Activated naive CD4-positive, alpha-beta T cell treated with anti-CD3 and anti-CD28 coated beads for 36 hours (primary cell): ENCODE measurements at regions not wholly inside any gene's neighbourhood (a gene's known extent, or its start where the extent isn't known, plus 50 kb on each side); places are given as distances from the start of the nearest gene placed in this dataset.
A peak's percentile ranks its signal among the peaks of the same experiment; 100 is the strongest.
"Not testable (repeated sequence)": the region's sequence is repeated elsewhere in the genome, so short reads cannot be mapped to it uniquely, and the experiment has no call there.

Experiments
- CTCF ChIA-PET: fragments of 350-600 bp; sonication (Branson Sonifier 250); formaldehyde crosslinking; loops from one replicate; lab custom pipeline; 2021; ENCODE audit warnings: antibody characterized with exemption; lab: Charles Lee
- DNase-seq: peaks from one replicate; pipeline ENCODE4 v3.0.0-alpha.2; 2020
- H3K27ac Mint-ChIP-seq: one replicate; pipeline ENCODE4 v1.8.0; 2021; ENCODE audit warnings: mild to moderate bottlenecking, mixed read lengths
- H3K27me3 Mint-ChIP-seq: one replicate; pipeline ENCODE4 v1.8.0; 2021; ENCODE audit warnings: low read depth, mixed read lengths
- H3K36me3 Mint-ChIP-seq: one replicate; pipeline ENCODE4 v1.8.0; 2021; ENCODE audit warnings: low read depth, mixed read lengths
- H3K4me1 Mint-ChIP-seq: one replicate; pipeline ENCODE4 v1.8.0; 2021; ENCODE audit warnings: low read depth, mixed read lengths
- H3K4me3 Mint-ChIP-seq: one replicate; pipeline ENCODE4 v1.8.0; 2021; ENCODE audit warnings: mild to moderate bottlenecking, moderate library complexity, mixed read lengths
- H3K9me3 Mint-ChIP-seq: one replicate; pipeline ENCODE4 v1.8.0; 2021; ENCODE audit warnings: mixed read lengths
- intact Hi-C: fragments of 100-400 bp; cut with micrococcal nuclease; formaldehyde crosslinking; loops from one replicate; pipeline ENCODE4 v1.15.1; 2023

- DNase-seq = no peak
- intact Hi-C loops = no loop called here
- peaks cover 3% of the 10 kb centered on the region for H3K36me3 Mint-ChIP-seq
- CTCF ChIA-PET = no interaction called here
- peaks cover 3% of the 10 kb centered on the region for H3K9me3 Mint-ChIP-seq
- H3K4me3 Mint-ChIP-seq = no peak overlapping the region
- H3K4me1 Mint-ChIP-seq = no peaks in the 10 kb centered on the region
- no peak overlapping the region for H3K27ac Mint-ChIP-seq
- no peaks in the 10 kb centered on the region for H3K27me3 Mint-ChIP-seq
Observed at GRCh38 chr7:89549768-89550167, 604.5 kb upstream of the STEAP1 start.

- Mint-ChIP-seq H3K27ac (no peak overlapping the region), H3K4me1 (no peaks in the 10 kb centered on the region), H3K9me3 (no peaks in the 10 kb centered on the region), H3K27me3 (no peaks in the 10 kb centered on the region), H3K36me3 (no peaks in the 10 kb centered on the region), H3K4me3 (no peak overlapping the region)
- CTCF ChIA-PET = no interaction called here
- DNase-seq = no peak
- intact Hi-C loops = no loop called here
Observed at GRCh38 chr7:89554209-89554608, 600.1 kb upstream of the STEAP1 start.

- intact Hi-C loops = no loop called here
- DNase-seq = no peak
- CTCF ChIA-PET = no interaction called here
- Mint-ChIP-seq H3K27me3 (no peaks in the 10 kb centered on the region), H3K36me3 (no peaks in the 10 kb centered on the region), H3K9me3 (no peaks in the 10 kb centered on the region), H3K4me3 (no peak overlapping the region), H3K4me1 (no peaks in the 10 kb centered on the region), H3K27ac (no peak overlapping the region)
Observed at GRCh38 chr7:89559596-89559995, 594.7 kb upstream of the STEAP1 start.

GRCh38 chr7:89563597-89563996, 590.7 kb upstream of the STEAP1 start:
- Mint-ChIP-seq H3K4me3 (no peak overlapping the region), H3K4me1 (no peaks in the 10 kb centered on the region), H3K27me3 (no peaks in the 10 kb centered on the region), H3K9me3 (peaks cover 9% of the 10 kb centered on the region), H3K36me3 (no peaks in the 10 kb centered on the region), H3K27ac (no peak overlapping the region)
- intact Hi-C loops = no loop called here
- no peak for DNase-seq
- CTCF ChIA-PET = no interaction called here

- intact Hi-C loops = no loop called here
- Mint-ChIP-seq H3K27ac (no peak overlapping the region), H3K27me3 (no peaks in the 10 kb centered on the region), H3K9me3 (peaks cover 11% of the 10 kb centered on the region), H3K4me3 (no peak overlapping the region), H3K36me3 (peaks cover 5% of the 10 kb centered on the region), H3K4me1 (no peaks in the 10 kb centered on the region)
- CTCF ChIA-PET = no interaction called here
- no peak for DNase-seq
Observed at GRCh38 chr7:89584896-89585295, 569.4 kb upstream of the STEAP1 start.

GRCh38 chr7:89593125-89593524, 561.1 kb upstream of the STEAP1 start:
- Mint-ChIP-seq H3K27ac (no peak overlapping the region), H3K9me3 (peaks cover 2% of the 10 kb centered on the region), H3K36me3 (no peaks in the 10 kb centered on the region), H3K4me3 (no peak overlapping the region), H3K4me1 (no peaks in the 10 kb centered on the region), H3K27me3 (no peaks in the 10 kb centered on the region)
- DNase-seq = no peak
- intact Hi-C loops = no loop called here
- CTCF ChIA-PET = no interaction called here

- H3K36me3 Mint-ChIP-seq = peaks cover 4% of the 10 kb centered on the region
- H3K4me3 Mint-ChIP-seq = no peak overlapping the region
- no peak for DNase-seq
- no peak overlapping the region for H3K27ac Mint-ChIP-seq
- intact Hi-C loops = no loop called here
- H3K9me3 Mint-ChIP-seq = peaks cover 16% of the 10 kb centered on the region
- no peaks in the 10 kb centered on the region for H3K27me3 Mint-ChIP-seq
- peaks cover 47% of the 10 kb centered on the region for H3K4me1 Mint-ChIP-seq
- CTCF ChIA-PET = no interaction called here
Observed at GRCh38 chr7:89602984-89603383, 551.3 kb upstream of the STEAP1 start.

GRCh38 chr7:89605362-89605761, 548.9 kb upstream of the STEAP1 start:
- Mint-ChIP-seq H3K4me1 (peaks cover 70% of the 10 kb centered on the region), H3K27ac (no peak overlapping the region), H3K9me3 (peaks cover 14% of the 10 kb centered on the region), H3K36me3 (peaks cover 7% of the 10 kb centered on the region), H3K27me3 (no peaks in the 10 kb centered on the region), H3K4me3 (no peak overlapping the region)
- CTCF ChIA-PET = no interaction called here
- no peak for DNase-seq
- intact Hi-C loops = loop anchor here (5.0 kb wide), 1 partner anchor 188 kb away; no protein-coding TSS in a partner anchor

- peaks cover 2% of the 10 kb centered on the region for H3K36me3 Mint-ChIP-seq
- no peak overlapping the region for H3K4me3 Mint-ChIP-seq
- peaks cover 74% of the 10 kb centered on the region for H3K4me1 Mint-ChIP-seq
- no peak for DNase-seq
- CTCF ChIA-PET = interaction anchor here (1.8 kb wide), 1 partner anchor 16 kb away, joined by 6 read pairs; no protein-coding TSS in a partner anchor
- H3K27me3 Mint-ChIP-seq = no peaks in the 10 kb centered on the region
- peaks cover 5% of the 10 kb centered on the region for H3K9me3 Mint-ChIP-seq
- intact Hi-C loops = loop anchor here (5.0 kb wide), 1 partner anchor 189 kb away; no protein-coding TSS in a partner anchor
- peak overlapping the region; percentile 8 for H3K27ac Mint-ChIP-seq
Observed at GRCh38 chr7:89606511-89606910, 547.8 kb upstream of the STEAP1 start.

- peak; percentile 56 for DNase-seq
- intact Hi-C loops = loop anchor here (1.0 to 5.0 kb wide), 2 partner anchors 190 to 604 kb away; no protein-coding TSS in a partner anchor
- no peak overlapping the region for H3K4me3 Mint-ChIP-seq
- peaks cover 74% of the 10 kb centered on the region for H3K4me1 Mint-ChIP-seq
- H3K27me3 Mint-ChIP-seq = no peaks in the 10 kb centered on the region
- CTCF ChIA-PET = interaction anchor here (1.6 to 1.8 kb wide), 2 partner anchors 15 kb away, joined by 4 to 6 read pairs; no protein-coding TSS in a partner anchor
- H3K36me3 Mint-ChIP-seq = peaks cover 2% of the 10 kb centered on the region
- H3K27ac Mint-ChIP-seq = peak overlapping the region; percentile 33
- no peaks in the 10 kb centered on the region for H3K9me3 Mint-ChIP-seq
Observed at GRCh38 chr7:89607792-89608191, 546.5 kb upstream of the STEAP1 start.

- H3K4me3 Mint-ChIP-seq, H3K9me3 Mint-ChIP-seq, H3K27me3 Mint-ChIP-seq, H3K27ac Mint-ChIP-seq, intact Hi-C loops, DNase-seq, H3K36me3 Mint-ChIP-seq: not testable (repeated sequence)
- CTCF ChIA-PET = interaction anchor here (0.7 kb wide), 1 partner anchor 36 kb away, joined by 3 read pairs; no protein-coding TSS in a partner anchor
- H3K4me1 Mint-ChIP-seq = peaks cover 19% of the 10 kb centered on the region
Observed at GRCh38 chr7:89616829-89617228, 537.4 kb upstream of the STEAP1 start.

GRCh38 chr7:89618274-89618673, 536.0 kb upstream of the STEAP1 start:
- CTCF ChIA-PET = no interaction called here
- Mint-ChIP-seq H3K9me3 (no peaks in the 10 kb centered on the region), H3K27ac (no peak overlapping the region), H3K36me3 (no peaks in the 10 kb centered on the region), H3K4me3 (no peak overlapping the region), H3K27me3 (no peaks in the 10 kb centered on the region), H3K4me1 (peaks cover 33% of the 10 kb centered on the region)
- DNase-seq = no peak
- intact Hi-C loops = no loop called here

GRCh38 chr7:89621925-89622641, 532.2 kb upstream of the STEAP1 start:
- no peak overlapping the region for H3K27ac Mint-ChIP-seq

More at GRCh38 chr7:89621925-89622641, 532.2 kb upstream of the STEAP1 start:
- no peak for DNase-seq
- H3K4me1 Mint-ChIP-seq = peaks cover 42% of the 10 kb centered on the region
- no peak overlapping the region for H3K4me3 Mint-ChIP-seq
- H3K27me3 Mint-ChIP-seq = no peaks in the 10 kb centered on the region
- CTCF ChIA-PET = interaction anchor here (0.7 to 1.9 kb wide), 15 partner anchors 8 to 1077 kb away, joined by 3 to 14 read pairs (median 4); no protein-coding TSS in a partner anchor
- peaks cover 2% of the 10 kb centered on the region for H3K9me3 Mint-ChIP-seq
- intact Hi-C loops = loop anchor here (2.0 to 10.0 kb wide), 7 partner anchors 190 to 1377 kb away; no protein-coding TSS in a partner anchor
- H3K36me3 Mint-ChIP-seq = no peaks in the 10 kb centered on the region
